ENCODE measurements at regions not wholly inside any gene's neighbourhood (a gene's known extent, or its start where the extent isn't known, plus 50 kb on each side); places are given as distances from the start of the nearest gene placed in this dataset.

GRCh38 chr15:35647303-35647702 is 101.3 kb upstream of the DPH6 start:
- Histone ChIP-seq H3K27me3 (replicated peaks in 1 of 2; ENCODE audit: control insufficient read depth in 2 of 2, insufficient read depth in 2 of 2, low read length in 1 of 2) (no peaks in the 10 kb centered on the region), H3K9ac (ENCODE audit: control insufficient read depth, insufficient read depth, low read length) (no peak overlapping the region), H4K20me1 (ENCODE audit: control insufficient read depth, insufficient read depth) (no peaks in the 10 kb centered on the region), H3K79me2 (ENCODE audit: control insufficient read depth, insufficient read depth, low read length) (no peaks in the 10 kb centered on the region), H2AFZ (ENCODE audit: control insufficient read depth, low read depth, low read length) (no peak overlapping the region), H3K9me3 (replicated peaks; ENCODE audit: control insufficient read depth, insufficient read depth, low read length) (no peaks in the 10 kb centered on the region), H3K4me1 (ENCODE audit: control insufficient read depth, insufficient read depth, low read length) (no peaks in the 10 kb centered on the region), H3K27ac (ENCODE audit: control insufficient read depth, insufficient read depth) (no peak overlapping the region), H3K36me3 (ENCODE audit: control insufficient read depth in 2 of 2, insufficient read depth in 2 of 2, low read length in 1 of 2) (no peaks in the 10 kb centered on the region), H3K4me2 (ENCODE audit: control insufficient read depth, insufficient read depth) (no peak overlapping the region), H3K4me3 (no peak overlapping the region)
- intact Hi-C loops (cut with micrococcal nuclease; ENCODE audit: unreplicated experiment), result no loop called here
- no TSS peak for BruUV-seq (replicated peaks)
- no peak for TF ChIP-seq NBN (IDR thresholded peaks at IDR 0.05)
- no peak for TF ChIP-seq GABPA (IDR thresholded peaks at IDR 0.05; ENCODE audit: low read depth)
- no peak for TF ChIP-seq CHD2 (IDR thresholded peaks at IDR 0.05; ENCODE audit: borderline replicate concordance, low read depth, low read length)
- TF ChIP-seq ZBTB4 (CRISPR knock-in tag; IDR thresholded peaks at IDR 0.05), result no peak
- no peak for TF ChIP-seq RUNX3 (IDR thresholded peaks at IDR 0.05; ENCODE audit: low read length)
- no peak for TF ChIP-seq CEBPB (IDR thresholded peaks at IDR 0.05; ENCODE audit: borderline replicate concordance in 1 of 2, low read depth in 2 of 2, low read length in 2 of 2)
- no peak for TF ChIP-seq SUPT20H (IDR thresholded peaks at IDR 0.05; ENCODE audit: borderline replicate concordance, control insufficient read depth, low read depth, low read length)
- no peak for TF ChIP-seq IKZF1 (conservative IDR thresholded peaks at IDR 0.05)
- no peak for TF ChIP-seq PAX8 (IDR thresholded peaks at IDR 0.05)
- no peak for FAIRE-seq
- ChIA-PET POLR2A (no interaction called here), SMC1A (ENCODE audit: uncharacterized antibody, unreplicated experiment) (no interaction called here), CTCF (no interaction called here), RAD21 (ENCODE audit: unreplicated experiment) (no interaction called here)
- in situ Hi-C loops (cut with MboI), result no loop called here
- no peak for ATAC-seq
- no peak for DNase-seq (ENCODE audit: low read depth, low spot score)

All from GM12878 (cell line).